WTC11 (cell line): ENCODE measurements at regions not wholly inside any gene's neighbourhood (a gene's known extent, or its start where the extent isn't known, plus 50 kb on each side); places are given as distances from the start of the nearest gene placed in this dataset.

Source experiments
- JUN ChIP-seq: sonication (generic); formaldehyde crosslinking; IDR thresholded peaks from 2 replicates; pipeline ENCODE4 v1.8.0; 2023; ENCODE audit warnings: mild to moderate bottlenecking, missing genetic modification reagents
- NFYB ChIP-seq: sonication (generic); formaldehyde crosslinking; conservative IDR thresholded peaks from 2 replicates; pipeline ENCODE4 v1.8.0; 2022; ENCODE audit warnings: low read depth, missing genetic modification reagents
- PRRX2 ChIP-seq: fragments of 250-450 bp; sonication (Bioruptor Pico); IDR thresholded peaks from 2 replicates; pipeline ENCODE4 v1.8.0; 2021; ENCODE audit warnings: mild to moderate bottlenecking
- USF2 ChIP-seq: sonication (generic); formaldehyde crosslinking; IDR thresholded peaks from 2 replicates; pipeline ENCODE4 v1.8.1; 2023; ENCODE audit warnings: mild to moderate bottlenecking, missing genetic modification reagents, moderate library complexity
- ZNF121 ChIP-seq: sonication (generic); formaldehyde crosslinking; IDR thresholded peaks from 2 replicates; pipeline ENCODE4 v1.8.0; 2023; ENCODE audit warnings: missing genetic modification reagents
- ZNF138 ChIP-seq: sonication (generic); formaldehyde crosslinking; conservative IDR thresholded peaks from 2 replicates; pipeline ENCODE4 v1.8.1; 2022; ENCODE audit warnings: mild to moderate bottlenecking, moderate library complexity, missing genetic modification reagents
- TF ChIP-seq, protein P1 (sequence below): fragments of 200-600 bp; IDR thresholded peaks from 2 replicates; pipeline ENCODE4 v1.8.0; 2022; ENCODE audit warnings: antibody characterized with exemption
- TF ChIP-seq, protein P2 (sequence below): sonication (generic); formaldehyde crosslinking; IDR thresholded peaks from 2 replicates; pipeline ENCODE4 v1.8.1; 2023; ENCODE audit warnings: mild to moderate bottlenecking, moderate library complexity, missing genetic modification reagents
- TF ChIP-seq, protein P3 (sequence below): sonication (generic); formaldehyde crosslinking; IDR thresholded peaks from 2 replicates; pipeline ENCODE4 v1.8.0; 2022; ENCODE audit warnings: mild to moderate bottlenecking, missing genetic modification reagents

DNA sequence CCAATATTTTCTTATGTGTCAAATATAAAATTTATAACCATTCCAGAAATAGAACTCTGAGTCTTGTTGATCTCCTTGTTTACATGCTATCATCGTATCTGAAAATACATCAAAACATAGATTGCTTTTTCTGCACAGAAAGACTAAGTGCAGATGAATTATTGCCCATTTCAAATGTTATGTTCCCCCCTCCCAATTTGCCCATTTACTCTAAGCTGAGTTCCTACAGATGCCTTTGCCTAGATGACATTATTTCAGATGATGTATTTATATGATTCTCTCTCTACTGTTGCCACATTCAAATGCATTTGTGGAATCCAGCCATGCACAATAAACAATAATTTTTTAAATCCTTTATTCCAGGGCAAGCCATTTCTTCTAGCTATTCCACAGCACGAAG, 810.1 kb upstream of the MGAT4C start:
- TF ChIP-seq JUN (CRISPR knock-in tag) (no peak), PRRX2 (CRISPR knock-in tag) (no peak), NFYB (CRISPR knock-in tag) (no peak), ZNF138 (CRISPR knock-in tag) (no peak), USF2 (CRISPR knock-in tag) (no peak), ZNF121 (CRISPR knock-in tag) (no peak)
- TF ChIP-seq, protein P1, sequence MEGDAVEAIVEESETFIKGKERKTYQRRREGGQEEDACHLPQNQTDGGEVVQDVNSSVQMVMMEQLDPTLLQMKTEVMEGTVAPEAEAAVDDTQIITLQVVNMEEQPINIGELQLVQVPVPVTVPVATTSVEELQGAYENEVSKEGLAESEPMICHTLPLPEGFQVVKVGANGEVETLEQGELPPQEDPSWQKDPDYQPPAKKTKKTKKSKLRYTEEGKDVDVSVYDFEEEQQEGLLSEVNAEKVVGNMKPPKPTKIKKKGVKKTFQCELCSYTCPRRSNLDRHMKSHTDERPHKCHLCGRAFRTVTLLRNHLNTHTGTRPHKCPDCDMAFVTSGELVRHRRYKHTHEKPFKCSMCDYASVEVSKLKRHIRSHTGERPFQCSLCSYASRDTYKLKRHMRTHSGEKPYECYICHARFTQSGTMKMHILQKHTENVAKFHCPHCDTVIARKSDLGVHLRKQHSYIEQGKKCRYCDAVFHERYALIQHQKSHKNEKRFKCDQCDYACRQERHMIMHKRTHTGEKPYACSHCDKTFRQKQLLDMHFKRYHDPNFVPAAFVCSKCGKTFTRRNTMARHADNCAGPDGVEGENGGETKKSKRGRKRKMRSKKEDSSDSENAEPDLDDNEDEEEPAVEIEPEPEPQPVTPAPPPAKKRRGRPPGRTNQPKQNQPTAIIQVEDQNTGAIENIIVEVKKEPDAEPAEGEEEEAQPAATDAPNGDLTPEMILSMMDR: no peak
- TF ChIP-seq, protein P2, sequence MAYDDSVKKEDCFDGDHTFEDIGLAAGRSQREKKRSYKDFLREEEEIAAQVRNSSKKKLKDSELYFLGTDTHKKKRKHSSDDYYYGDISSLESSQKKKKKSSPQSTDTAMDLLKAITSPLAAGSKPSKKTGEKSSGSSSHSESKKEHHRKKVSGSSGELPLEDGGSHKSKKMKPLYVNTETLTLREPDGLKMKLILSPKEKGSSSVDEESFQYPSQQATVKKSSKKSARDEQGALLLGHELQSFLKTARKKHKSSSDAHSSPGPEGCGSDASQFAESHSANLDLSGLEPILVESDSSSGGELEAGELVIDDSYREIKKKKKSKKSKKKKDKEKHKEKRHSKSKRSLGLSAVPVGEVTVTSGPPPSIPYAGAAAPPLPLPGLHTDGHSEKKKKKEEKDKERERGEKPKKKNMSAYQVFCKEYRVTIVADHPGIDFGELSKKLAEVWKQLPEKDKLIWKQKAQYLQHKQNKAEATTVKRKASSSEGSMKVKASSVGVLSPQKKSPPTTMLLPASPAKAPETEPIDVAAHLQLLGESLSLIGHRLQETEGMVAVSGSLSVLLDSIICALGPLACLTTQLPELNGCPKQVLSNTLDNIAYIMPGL (CRISPR knock-in tag): no peak
- TF ChIP-seq, protein P3, sequence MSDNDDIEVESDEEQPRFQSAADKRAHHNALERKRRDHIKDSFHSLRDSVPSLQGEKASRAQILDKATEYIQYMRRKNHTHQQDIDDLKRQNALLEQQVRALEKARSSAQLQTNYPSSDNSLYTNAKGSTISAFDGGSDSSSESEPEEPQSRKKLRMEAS (CRISPR knock-in tag): no peak
